ENCODE measurements at regions not wholly inside any gene's neighbourhood (a gene's known extent, or its start where the extent isn't known, plus 50 kb on each side); places are given as distances from the start of the nearest gene placed in this dataset.

DNA sequence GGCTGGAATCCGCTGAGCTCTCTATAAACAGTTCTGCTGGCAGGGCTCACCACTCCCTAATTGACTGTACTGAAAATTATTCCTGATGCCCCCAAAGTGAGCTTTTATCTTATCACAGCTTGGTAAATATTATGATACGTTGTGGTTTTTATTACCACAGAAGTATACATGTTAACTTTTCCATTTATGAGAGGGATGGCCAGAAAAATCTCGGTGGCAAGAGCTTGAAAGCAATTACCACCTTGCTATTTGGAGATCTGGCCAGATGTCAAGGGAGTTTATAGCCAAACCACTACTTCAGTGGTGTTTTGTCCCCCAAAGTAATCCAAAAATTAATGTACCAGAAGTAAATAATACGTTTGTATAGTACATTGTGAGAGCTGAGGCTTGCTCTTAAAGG lies 75.4 kb upstream of the RCN1 start:
- H3K27ac Mint-ChIP-seq: no peak overlapping the region
- H3K4me3 Mint-ChIP-seq: no peak overlapping the region
- no peaks in the 10 kb centered on the region for H3K4me1 Mint-ChIP-seq (ENCODE audit: low read depth)
- peaks cover 2% of the 10 kb centered on the region for H3K36me3 Mint-ChIP-seq
- H3K9me3 Mint-ChIP-seq (ENCODE audit: low read depth): no peaks in the 10 kb centered on the region
- H3K27me3 Mint-ChIP-seq: peaks cover 14% of the 10 kb centered on the region

DNA sequence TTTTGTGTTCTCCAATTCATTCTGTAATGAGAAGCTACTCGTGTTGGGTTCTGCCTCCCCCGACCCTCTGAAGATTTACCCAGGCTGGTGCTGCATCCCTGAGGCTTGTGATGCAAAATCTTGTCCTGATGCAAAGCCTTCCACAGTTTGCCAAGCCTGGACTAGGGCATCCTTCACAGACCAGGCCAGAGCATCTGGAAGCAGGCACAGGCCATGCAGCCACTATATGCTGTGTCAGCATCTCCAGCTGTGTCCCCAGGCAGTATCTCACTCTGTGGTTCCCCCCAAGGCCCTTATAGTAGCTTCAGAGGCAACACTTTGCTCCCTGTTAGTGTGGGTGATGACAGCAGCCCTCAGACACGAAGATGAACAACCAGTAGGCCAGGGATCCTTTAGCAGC lies 77.3 kb upstream of the RCN1 start:
- Mint-ChIP-seq H3K27ac (no peak overlapping the region), H3K27me3 (peaks cover 25% of the 10 kb centered on the region), H3K4me1 (ENCODE audit: low read depth) (no peaks in the 10 kb centered on the region), H3K4me3 (no peak overlapping the region), H3K36me3 (no peaks in the 10 kb centered on the region), H3K9me3 (ENCODE audit: low read depth) (no peaks in the 10 kb centered on the region)

DNA sequence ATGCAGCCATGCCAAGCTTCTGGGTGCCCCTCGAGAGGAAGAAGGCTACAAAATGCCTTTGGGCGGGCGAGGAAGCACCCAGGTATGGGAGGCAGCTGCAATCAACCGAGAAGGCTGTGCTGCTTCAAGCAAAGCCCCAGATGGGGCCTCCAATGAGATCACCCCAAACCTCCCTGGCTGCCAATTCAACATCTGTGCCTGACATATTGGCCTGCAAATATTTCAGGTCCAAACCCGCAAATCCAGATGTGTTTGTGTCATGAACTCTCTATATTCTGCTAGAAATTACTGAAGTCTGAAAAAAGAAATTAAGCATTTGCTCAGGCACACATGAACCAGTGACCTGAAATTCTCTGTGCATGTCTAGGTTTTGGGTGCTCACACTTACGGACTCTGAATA lies 78.8 kb upstream of the RCN1 start:
- H3K27me3 Mint-ChIP-seq: peaks cover 23% of the 10 kb centered on the region
- H3K36me3 Mint-ChIP-seq: no peaks in the 10 kb centered on the region
- H3K9me3 Mint-ChIP-seq (ENCODE audit: low read depth): no peaks in the 10 kb centered on the region
- H3K4me1 Mint-ChIP-seq (ENCODE audit: low read depth): no peaks in the 10 kb centered on the region
- H3K27ac Mint-ChIP-seq: no peak overlapping the region
- H3K4me3 Mint-ChIP-seq: no peak overlapping the region

- Mint-ChIP-seq H3K4me1 (ENCODE audit: low read depth) (peaks cover 1% of the 10 kb centered on the region), H3K36me3 (no peaks in the 10 kb centered on the region), H3K27ac (no peak overlapping the region), H3K9me3 (ENCODE audit: low read depth) (no peaks in the 10 kb centered on the region), H3K4me3 (no peak overlapping the region), H3K27me3 (peaks cover 23% of the 10 kb centered on the region)
These were observed 81.9 kb upstream of the RCN1 start for GRCh38 chr11:32008880-32009551.

DNA sequence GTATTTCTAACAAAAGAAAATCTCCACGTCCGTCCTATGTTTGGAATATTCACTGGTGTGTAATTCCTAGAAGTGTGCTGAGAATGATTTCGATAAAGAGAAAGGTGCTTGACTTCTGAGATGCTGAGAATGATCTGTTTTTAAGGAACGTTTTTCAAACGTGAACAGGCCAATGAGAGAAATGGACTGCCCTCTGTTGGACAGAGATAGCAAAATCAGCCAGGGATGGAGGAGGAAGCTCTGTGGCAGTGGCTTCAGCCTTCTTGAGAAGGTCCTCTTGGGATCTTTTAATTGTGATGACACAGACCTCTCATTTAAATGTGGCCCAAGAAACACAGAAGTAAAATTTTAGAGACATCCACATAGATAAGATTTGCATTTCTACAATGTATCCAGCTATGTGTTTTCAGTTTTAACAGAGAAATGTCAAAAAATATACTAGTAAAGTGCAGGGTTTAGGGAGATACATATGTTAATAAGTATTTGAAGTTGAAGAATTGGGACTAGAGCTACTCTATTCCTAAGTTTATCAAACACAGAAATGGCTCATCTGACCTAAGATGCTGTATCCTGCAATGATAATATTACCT lies 84.0 kb upstream of the RCN1 start:
- Mint-ChIP-seq H3K9me3 (ENCODE audit: low read depth) (no peaks in the 10 kb centered on the region), H3K4me1 (ENCODE audit: low read depth) (peaks cover 1% of the 10 kb centered on the region), H3K27me3 (peaks cover 23% of the 10 kb centered on the region), H3K27ac (no peak overlapping the region), H3K4me3 (no peak overlapping the region), H3K36me3 (no peaks in the 10 kb centered on the region)

DNA sequence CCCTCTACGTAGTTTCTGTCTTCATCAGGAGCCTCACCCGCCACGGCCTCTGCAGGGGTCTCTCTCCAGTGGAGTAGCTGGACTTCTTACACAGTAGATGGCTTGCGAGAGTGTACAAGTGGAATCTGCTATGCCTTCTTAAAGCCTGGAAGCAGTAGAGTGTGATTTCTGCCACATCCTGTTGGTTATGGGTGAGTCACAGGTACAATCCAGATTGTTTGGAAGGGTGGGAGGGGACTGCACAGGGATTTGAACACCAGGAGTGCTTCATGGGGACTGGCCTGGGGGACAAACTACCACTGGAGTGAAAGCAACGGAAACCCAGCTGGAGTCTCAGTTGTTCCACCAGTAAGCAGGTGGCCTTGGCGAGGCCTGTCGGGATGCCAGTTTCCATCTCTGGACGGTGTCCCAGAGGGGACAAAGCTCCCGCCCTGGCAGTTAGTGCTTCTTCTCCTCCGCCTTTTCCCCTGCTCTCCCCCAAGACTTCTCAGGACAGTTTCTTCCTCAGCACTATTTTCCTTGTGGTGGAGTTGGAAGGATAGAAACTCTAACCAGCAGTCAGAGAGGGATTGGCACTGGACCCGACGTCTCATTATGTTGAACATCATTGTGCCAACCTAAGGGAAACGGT lies 85.0 kb upstream of the RCN1 start:
- H3K4me3 Mint-ChIP-seq: no peak overlapping the region

GRCh38 chr11:32003335-32003734 lies 87.5 kb upstream of the RCN1 start:
- Mint-ChIP-seq H3K4me1 (ENCODE audit: low read depth) (peaks cover 1% of the 10 kb centered on the region), H3K4me3 (no peak overlapping the region), H3K9me3 (ENCODE audit: low read depth) (no peaks in the 10 kb centered on the region), H3K27me3 (peaks cover 4% of the 10 kb centered on the region), H3K36me3 (no peaks in the 10 kb centered on the region), H3K27ac (no peak overlapping the region)

More for the DNA sequence above, 85.0 kb upstream of the RCN1 start:
- peaks cover 1% of the 10 kb centered on the region for H3K4me1 Mint-ChIP-seq (ENCODE audit: low read depth)
- no peaks in the 10 kb centered on the region for H3K36me3 Mint-ChIP-seq
- H3K27me3 Mint-ChIP-seq: peaks cover 22% of the 10 kb centered on the region
- H3K27ac Mint-ChIP-seq: no peak overlapping the region
- no peaks in the 10 kb centered on the region for H3K9me3 Mint-ChIP-seq (ENCODE audit: low read depth)

DNA sequence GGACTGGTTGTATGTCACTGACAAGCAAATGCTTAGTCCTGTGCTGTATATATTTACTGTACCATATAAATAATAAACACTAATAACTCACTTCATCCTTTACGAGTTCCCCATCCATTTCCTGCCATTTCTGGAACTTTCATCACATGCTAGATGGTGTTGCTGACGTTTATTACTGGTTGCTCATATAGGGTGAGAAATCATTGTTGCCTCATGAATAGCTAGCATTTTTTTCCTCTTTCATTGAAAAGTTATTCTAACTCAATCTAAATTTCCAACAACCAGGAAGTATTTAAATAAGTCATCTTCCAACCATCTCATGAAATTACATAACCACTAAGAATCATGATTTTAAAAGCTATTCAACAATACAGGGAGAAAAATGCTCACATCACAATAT lies 88.6 kb upstream of the RCN1 start:
- Mint-ChIP-seq H3K9me3 (ENCODE audit: low read depth) (no peaks in the 10 kb centered on the region), H3K36me3 (no peaks in the 10 kb centered on the region), H3K27me3 (peaks cover 5% of the 10 kb centered on the region), H3K27ac (no peak overlapping the region), H3K4me3 (no peak overlapping the region), H3K4me1 (ENCODE audit: low read depth) (peaks cover 1% of the 10 kb centered on the region)

GRCh38 chr11:31997955-31998354 lies 92.9 kb upstream of the RCN1 start:
- H3K4me3 Mint-ChIP-seq: no peak overlapping the region
- no peaks in the 10 kb centered on the region for H3K9me3 Mint-ChIP-seq (ENCODE audit: low read depth)
- peaks cover 15% of the 10 kb centered on the region for H3K4me1 Mint-ChIP-seq (ENCODE audit: low read depth)
- H3K27me3 Mint-ChIP-seq: peaks cover 4% of the 10 kb centered on the region
- H3K36me3 Mint-ChIP-seq: no peaks in the 10 kb centered on the region
- H3K27ac Mint-ChIP-seq: no peak overlapping the region

DNA sequence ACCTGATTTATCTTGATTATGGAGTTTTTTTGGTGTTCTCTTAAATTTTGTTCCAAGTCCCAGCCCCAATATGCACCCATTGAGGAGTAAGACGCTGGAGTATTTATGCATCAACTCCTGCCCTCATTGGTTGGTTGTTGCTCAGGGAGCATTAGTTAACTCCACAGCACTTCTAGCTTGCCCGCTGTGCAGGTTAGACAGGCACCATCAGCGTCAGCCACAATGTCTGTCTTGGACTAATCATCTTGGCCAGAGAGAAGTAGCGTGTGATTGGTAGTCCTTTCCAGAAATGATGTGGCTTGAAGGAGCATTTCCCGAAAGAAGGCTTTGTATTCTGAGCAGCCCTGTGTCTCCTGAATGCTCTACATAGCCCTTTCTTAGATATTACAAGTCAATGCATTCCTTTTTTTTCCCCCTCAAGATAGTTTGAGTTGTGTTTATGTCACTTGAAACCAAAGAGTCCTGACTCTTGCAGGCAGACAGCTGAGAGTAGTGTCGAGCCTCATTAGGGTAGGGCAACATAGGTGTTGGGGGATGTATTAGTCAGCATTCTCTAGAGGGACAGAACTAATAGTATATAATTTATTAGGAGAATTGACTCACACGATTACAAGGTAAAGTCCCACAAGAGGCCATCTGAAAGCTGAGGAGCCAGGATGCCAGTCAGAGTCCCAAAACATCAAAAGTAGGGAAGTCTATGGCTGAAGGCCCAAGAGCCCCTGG lies 94.6 kb upstream of the RCN1 start:
- Mint-ChIP-seq H3K9me3 (ENCODE audit: low read depth) (no peaks in the 10 kb centered on the region), H3K36me3 (no peaks in the 10 kb centered on the region), H3K27me3 (peaks cover 2% of the 10 kb centered on the region), H3K4me3 (no peak overlapping the region), H3K4me1 (ENCODE audit: low read depth) (peaks cover 15% of the 10 kb centered on the region), H3K27ac (no peak overlapping the region)

- H3K27ac Mint-ChIP-seq: no peak overlapping the region
- H3K36me3 Mint-ChIP-seq: no peaks in the 10 kb centered on the region
- peak overlapping the region; percentile 2 for H3K4me3 Mint-ChIP-seq
- peaks cover 15% of the 10 kb centered on the region for H3K4me1 Mint-ChIP-seq (ENCODE audit: low read depth)
- no peaks in the 10 kb centered on the region for H3K9me3 Mint-ChIP-seq (ENCODE audit: low read depth)
- H3K27me3 Mint-ChIP-seq: peaks cover 2% of the 10 kb centered on the region
These were observed 95.3 kb upstream of the RCN1 start for GRCh38 chr11:31995525-31996094.

GRCh38 chr11:31995032-31995431 lies 95.8 kb upstream of the RCN1 start:
- H3K36me3 Mint-ChIP-seq: no peaks in the 10 kb centered on the region
- no peak overlapping the region for H3K4me3 Mint-ChIP-seq
- H3K27ac Mint-ChIP-seq: no peak overlapping the region
- no peaks in the 10 kb centered on the region for H3K9me3 Mint-ChIP-seq (ENCODE audit: low read depth)
- H3K4me1 Mint-ChIP-seq (ENCODE audit: low read depth): peaks cover 15% of the 10 kb centered on the region
- H3K27me3 Mint-ChIP-seq: peaks cover 2% of the 10 kb centered on the region

GRCh38 chr11:31987118-31988005 lies 103.5 kb upstream of the RCN1 start:
- Mint-ChIP-seq H3K4me1 (ENCODE audit: low read depth) (no peaks in the 10 kb centered on the region), H3K36me3 (no peaks in the 10 kb centered on the region), H3K27ac (no peak overlapping the region), H3K9me3 (ENCODE audit: low read depth) (no peaks in the 10 kb centered on the region), H3K4me3 (peak overlapping the region; percentile 6), H3K27me3 (peaks cover 23% of the 10 kb centered on the region)

DNA sequence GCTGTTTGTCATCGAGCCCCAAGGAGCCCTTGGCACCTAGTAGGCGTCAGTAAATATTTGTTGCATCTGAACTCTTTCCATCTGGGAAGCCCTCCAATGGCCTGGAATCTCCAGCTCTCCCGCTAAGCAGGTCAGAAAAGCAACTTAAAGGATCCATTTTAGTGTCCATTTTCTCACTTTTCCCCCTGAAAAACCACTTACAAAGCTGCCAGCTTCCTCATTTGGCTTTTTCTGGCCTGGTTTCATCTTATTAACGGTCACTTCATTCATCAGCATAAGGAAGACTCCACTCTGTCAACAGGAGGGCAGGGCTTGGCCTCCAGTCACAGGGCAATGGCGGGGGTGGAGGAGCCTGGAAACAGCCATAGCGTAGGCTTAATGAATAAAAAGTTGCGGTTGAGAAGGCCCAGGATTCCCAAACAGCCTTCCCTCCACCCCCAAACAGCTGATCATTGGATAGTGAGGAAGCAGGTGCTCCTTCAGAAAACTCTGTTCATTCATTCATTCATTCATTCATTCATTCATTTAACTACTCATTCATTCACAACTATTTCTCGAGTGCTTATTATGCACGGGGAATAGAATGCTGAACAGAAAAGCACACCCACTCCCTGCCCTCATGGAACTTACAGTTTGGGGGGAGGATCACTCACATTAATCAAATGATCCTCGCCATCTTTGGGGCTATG lies 104.5 kb upstream of the RCN1 start:
- Mint-ChIP-seq H3K27me3 (peaks cover 23% of the 10 kb centered on the region), H3K36me3 (no peaks in the 10 kb centered on the region), H3K4me3 (no peak overlapping the region), H3K9me3 (ENCODE audit: low read depth) (no peaks in the 10 kb centered on the region), H3K4me1 (ENCODE audit: low read depth) (no peaks in the 10 kb centered on the region), H3K27ac (no peak overlapping the region)

Data from activated naive CD8-positive, alpha-beta T cell (primary cell).